LHCN-M2 (cell line): ENCODE measurements at regions not wholly inside any gene's neighbourhood (a gene's known extent, or its start where the extent isn't known, plus 50 kb on each side); places are given as distances from the start of the nearest gene placed in this dataset.
"Not testable (repeated sequence)": the region's sequence is repeated elsewhere in the genome, so short reads cannot be mapped to it uniquely, and the experiment has no call there.

Source experiments
- DNase-seq: peaks from one replicate; pipeline ENCODE4 v3.0.0-alpha.2; 2012; ENCODE audit warnings: low read depth

- peak; percentile 7 for DNase-seq
Measured at GRCh38 chr2:166743482-166743881, 144.8 kb upstream of the XIRP2 start.

- DNase-seq = no peak
Measured at GRCh38 chr2:166727095-166727494, 161.2 kb upstream of the XIRP2 start.

GRCh38 chr2:166725927-166726924 lies 162.1 kb upstream of the XIRP2 start:
- DNase-seq = no peak

- DNase-seq = no peak
Measured at GRCh38 chr2:166716968-166717367, 171.3 kb upstream of the XIRP2 start.

DNA sequence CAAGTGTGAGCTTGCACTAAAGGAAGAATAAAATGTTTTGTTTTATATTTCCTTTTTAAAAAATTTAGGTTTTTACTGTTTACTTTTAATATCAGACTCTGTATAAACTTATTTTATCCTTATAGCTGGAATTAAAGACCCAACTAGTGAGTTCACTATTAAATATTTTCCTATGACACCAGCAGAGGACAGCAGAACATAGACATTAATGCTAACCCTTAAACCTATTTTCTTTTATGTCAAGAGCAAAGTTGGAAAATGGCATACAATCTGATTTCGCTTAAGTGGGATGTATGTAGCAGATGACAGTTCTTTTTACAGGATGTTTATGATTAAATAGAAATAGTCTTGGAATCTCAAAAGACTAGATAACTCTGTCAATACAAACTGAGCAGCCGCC lies 188.2 kb upstream of the XIRP2 start:
- DNase-seq = no peak

DNA sequence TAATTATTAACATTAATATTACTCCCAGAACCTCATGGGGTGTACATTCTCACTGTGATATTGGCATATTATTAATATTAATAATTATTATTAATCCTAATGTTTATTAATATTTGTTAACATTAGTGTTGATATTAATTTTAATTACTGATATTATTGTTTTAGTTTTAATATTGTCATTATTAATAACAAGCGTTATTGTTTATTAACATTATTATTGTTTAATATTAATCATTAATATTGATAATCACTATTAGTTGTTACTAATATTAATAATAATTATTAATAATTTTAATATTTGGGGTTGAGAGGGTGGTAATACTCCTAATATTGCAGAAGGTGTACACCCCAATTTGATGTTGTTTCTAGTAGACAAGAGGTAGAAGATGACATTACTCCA lies 193.1 kb upstream of the XIRP2 start:
- DNase-seq = no peak

DNA sequence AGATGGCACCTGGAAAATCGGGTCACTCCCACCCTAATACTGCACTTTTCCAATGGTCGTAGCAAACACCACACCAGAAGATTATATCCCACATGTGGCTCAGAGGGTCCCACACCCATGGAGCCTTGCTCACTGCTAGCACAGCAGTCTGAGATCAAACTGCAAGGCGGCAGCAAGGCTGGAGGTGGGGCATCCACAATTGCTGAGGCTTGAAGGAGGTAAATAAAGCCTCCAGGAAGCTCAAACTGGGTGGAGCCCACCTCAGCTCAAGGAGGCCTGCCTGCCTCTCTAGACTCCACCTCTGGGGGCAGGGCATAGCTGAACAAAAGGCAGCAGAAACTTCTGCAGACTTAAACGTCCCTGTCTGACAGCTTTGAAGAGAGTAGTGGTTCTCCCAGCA lies 192.0 kb upstream of the SCN7A start:
- DNase-seq = not testable (repeated sequence)

DNA sequence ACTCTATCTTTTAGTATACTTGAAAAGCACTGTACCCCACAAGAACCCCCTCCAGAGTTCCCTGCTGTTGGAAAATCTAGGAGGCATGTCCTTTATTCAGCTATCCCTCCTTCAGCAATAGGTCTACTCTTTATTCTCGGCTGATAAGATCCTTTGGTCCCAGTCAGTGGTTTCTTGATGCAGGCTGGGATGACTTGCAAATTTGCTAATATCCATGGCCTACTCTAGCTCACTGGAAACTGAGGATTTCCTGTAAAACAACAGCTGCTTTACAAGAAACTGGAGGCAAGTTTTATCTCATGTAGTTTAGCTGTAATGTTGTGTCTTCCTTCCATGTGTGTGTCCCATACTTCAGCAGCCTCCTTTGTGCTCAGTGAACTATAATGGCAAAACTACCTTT lies 183.9 kb upstream of the SCN7A start:
- no peak for DNase-seq

GRCh38 chr2:166676716-166677115 lies 182.7 kb upstream of the SCN7A start:
- DNase-seq = no peak

DNA sequence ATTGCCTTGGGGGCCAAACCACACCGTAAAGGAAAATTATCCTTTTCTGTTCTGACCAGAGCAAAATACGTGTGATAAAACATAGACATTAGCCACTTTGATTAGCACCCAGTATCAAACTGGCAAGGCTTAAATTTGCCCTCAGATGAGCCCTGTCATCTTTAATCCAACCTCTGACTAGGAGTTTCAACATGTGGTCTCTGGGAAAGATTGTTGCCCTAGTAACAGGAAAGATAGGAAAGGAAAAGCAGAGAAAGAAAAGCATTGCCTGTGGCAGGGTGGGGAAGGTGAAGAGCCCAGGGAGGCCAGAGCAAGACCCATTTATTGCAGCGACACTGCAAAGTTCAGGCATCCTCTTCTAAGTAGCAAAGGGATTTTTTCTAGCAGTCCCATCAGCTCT lies 181.5 kb upstream of the SCN7A start:
- no peak for DNase-seq

GRCh38 chr2:166673986-166674385 lies 179.9 kb upstream of the SCN7A start:
- DNase-seq = no peak

DNA sequence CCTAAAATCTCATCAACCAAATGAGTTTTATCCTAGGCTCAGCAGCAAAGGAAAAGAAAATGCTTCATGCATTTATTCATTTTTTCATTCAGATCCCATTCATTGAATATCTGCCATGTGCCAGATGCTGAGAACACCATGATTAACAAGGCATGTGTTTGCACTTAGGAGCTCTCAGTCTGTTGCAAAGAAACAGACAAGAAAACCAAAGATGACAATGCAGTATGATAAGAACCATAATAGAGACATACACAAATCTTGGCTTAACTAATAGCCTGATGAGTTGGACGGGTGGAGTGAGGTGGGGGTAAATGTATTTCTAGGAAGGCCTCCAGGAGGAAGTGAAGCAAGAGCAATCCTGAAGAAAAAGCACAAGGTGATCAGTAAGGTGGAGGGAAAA lies 177.8 kb upstream of the SCN7A start:
- no peak for DNase-seq

- no peak for DNase-seq
Measured at GRCh38 chr2:166671235-166671634, 177.2 kb upstream of the SCN7A start.

DNA sequence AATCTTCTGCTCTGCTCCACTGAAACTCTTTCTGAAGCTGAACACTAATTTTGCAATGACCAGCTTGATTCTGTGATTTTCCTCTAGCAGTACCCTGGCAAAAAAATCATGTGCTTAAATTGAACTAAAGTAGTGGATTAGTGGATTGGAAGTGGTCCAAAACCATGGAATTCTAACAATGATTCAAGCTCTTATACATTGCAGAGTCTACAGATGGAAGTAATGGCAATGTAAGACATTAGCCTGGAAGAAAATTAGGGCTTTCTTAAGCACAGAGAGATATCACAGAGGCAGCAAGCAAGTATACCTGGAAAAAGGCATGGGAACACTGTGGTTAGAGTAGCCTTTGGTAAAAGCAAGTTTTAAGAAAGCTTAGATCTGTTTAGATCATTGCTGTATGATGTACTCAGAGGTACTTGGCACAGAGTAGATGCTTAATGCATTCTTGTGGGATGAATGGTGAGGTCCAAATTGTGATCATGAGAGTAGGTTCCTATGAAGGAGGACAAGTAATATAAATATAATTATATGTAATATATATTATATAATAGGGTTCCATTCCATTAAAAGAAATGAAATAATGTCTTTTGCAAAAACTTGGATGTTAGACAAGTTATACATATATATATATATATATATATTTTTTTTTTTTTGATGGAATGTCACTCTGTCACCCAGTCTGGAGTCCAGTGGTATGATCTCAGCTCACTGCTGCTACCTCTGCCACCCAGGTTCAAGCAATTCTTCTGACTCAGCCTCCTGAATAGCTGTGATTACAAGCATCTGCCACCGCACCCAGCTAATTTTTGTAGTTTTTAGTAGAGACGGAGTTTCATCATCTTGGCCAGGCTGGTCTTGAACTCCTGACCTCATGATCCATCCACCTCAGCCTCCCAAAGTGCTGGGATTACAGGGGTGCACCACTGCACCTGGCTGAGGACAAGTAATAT lies 172.2 kb upstream of the SCN7A start:
- DNase-seq = no peak

- DNase-seq = no peak
Measured at GRCh38 chr2:166661824-166662223, 167.8 kb upstream of the SCN7A start.

GRCh38 chr2:166661391-166661790 lies 167.3 kb upstream of the SCN7A start:
- no peak for DNase-seq

GRCh38 chr2:166658901-166659300 lies 164.9 kb upstream of the SCN7A start:
- DNase-seq = no peak

DNA sequence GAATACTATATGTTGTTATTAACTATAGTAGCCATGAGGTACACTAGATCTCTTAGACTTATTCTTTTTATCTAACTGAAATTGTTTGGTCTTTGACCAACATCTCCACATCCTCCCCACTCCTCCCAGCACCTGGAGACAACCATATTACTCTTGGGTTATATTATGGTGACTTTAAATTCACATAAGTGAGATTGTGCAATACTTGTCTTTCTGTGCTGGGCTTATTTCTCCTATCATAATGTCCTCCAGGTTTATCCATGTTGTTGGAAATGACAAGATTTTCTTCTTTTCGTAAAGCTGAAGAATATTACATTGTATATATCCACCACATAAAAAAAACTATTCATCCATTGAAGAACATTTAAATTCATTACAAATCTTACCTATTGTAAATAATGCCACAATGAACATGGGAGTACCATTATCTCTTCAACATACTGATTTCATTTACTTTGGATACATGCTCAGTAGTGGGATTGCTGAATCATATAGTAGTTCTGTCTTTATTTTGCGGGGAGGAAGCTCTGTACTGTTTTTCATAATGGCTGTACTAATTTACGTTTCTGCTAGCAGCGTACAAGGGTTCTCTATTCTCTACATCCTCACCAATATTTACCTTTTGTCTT lies 159.2 kb upstream of the SCN7A start:
- no peak for DNase-seq

DNA sequence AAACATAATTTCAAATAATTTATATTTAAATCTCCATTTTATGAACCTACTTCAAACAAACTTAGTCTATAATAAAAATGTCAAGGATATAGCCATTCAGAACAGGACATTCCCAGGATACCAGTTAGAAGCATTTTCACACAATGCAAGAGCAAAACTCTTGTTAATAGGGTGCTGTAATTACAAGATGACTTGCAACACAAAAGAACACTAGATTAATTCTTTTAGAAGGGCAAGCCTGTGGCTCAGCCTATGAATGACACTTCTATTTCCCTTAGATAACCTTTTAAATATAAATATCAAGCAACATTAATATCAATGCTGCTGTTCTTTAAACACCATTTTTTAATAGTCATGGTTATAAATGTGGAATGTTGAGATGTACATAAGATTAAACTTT lies 157.9 kb upstream of the SCN7A start:
- DNase-seq = no peak

DNA sequence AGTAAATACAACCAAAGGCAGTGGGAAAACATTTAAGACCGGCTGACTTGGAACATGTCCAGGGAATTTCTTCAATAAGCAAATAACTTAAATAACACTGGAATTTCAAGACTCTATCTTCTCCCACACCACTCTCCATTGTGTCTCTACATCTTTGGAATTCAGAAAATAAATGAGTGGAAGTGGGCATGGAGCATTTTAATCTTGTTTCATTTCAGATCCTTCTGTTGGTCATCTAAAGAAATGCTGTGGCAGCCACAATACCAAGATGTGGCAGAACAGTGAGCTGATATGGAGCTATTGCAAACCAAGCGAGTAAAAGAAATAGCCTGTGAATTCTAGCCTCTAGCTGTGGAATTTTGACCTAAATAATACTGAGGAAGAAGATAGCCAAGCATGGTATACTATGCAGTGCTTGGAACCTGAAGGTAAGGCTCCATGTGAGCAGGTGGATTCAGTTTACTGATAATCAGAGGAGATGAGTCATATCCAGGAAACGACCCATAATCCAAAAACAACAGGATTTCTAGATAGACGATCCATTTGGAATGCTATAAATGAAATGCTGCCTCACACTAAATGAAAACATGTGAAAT lies 157.1 kb upstream of the SCN7A start:
- no peak for DNase-seq

GRCh38 chr2:166647935-166648334 lies 153.9 kb upstream of the SCN7A start:
- DNase-seq = no peak
